Fibroblast of lung (primary cell): ENCODE measurements at regions not wholly inside any gene's neighbourhood (a gene's known extent, or its start where the extent isn't known, plus 50 kb on each side); places are given as distances from the start of the nearest gene placed in this dataset.

ENCODE experiments used
- CTCF ChIP-seq, 2 donors: IDR thresholded peaks in 1 of 2; conservative IDR thresholded peaks in 1 of 2; 1 replicate in 1 of 2; 2 replicates in 1 of 2; pipeline ENCODE4 v1.5.1; 2011 to 2012; ENCODE audit warnings: low read length in 2 of 2, control low read depth in 1 of 2, inconsistent platforms in 1 of 2, low read depth in 1 of 2, mild to moderate bottlenecking in 1 of 2
- EZH2 ChIP-seq: IDR thresholded peaks from 2 replicates; pipeline ENCODE4 v1.5.1; 2012; ENCODE audit warnings: low read length, control low read depth, mild to moderate bottlenecking; ENCODE audit errors: missing control alignments

- TF ChIP-seq CTCF (conservative IDR thresholded peaks at IDR 0.05 in 1 of 2, IDR thresholded peaks at IDR 0.05 in 1 of 2; ENCODE audit: low read depth in 1 of 2, low read length in 2 of 2) = no peak
- no peak for TF ChIP-seq EZH2
These were observed 72.4 kb upstream of the IFNAR2 start for GRCh38 chr21:33157303-33157702.
